GM12878 (cell line): ENCODE measurements at regions not wholly inside any gene's neighbourhood (a gene's known extent, or its start where the extent isn't known, plus 50 kb on each side); places are given as distances from the start of the nearest gene placed in this dataset.

Experiments used
- ATAC-seq: fragments of 200-7000 bp; cut with Tn5 transposase; 3 replicates; pipeline ENCODE4 v1.9.1; 2020; ENCODE audit warnings: mild to moderate bottlenecking, moderate library complexity
- BruUV-seq: library from RNA; stranded (reverse); fragments of 400-500 nt; replicated peaks from 2 replicates; lab custom pipeline; 2021; lab: Mats Ljungman, UMichigan
- CTCF ChIA-PET: fragments of 300-600 bp; sonication (Branson Sonifier 250); formaldehyde crosslinking; extraction: SDS; loops from one replicate; lab custom pipeline; 2021; ENCODE audit warnings: inconsistent platforms; lab: Yijun Ruan, JAX
- POLR2A ChIA-PET: fragments of 350-600 bp; formaldehyde crosslinking; extraction: SDS; loops from one replicate; lab custom pipeline; 2021; ENCODE audit warnings: inconsistent platforms; lab: Charles Lee
- RAD21 ChIA-PET: fragments of 300-600 bp; sonication (Branson Sonifier 250); formaldehyde crosslinking; loops from one replicate; lab custom pipeline; 2023; ENCODE audit warnings: antibody characterized with exemption; ENCODE audit not compliant: unreplicated experiment; lab: Charles Lee
- SMC1A ChIA-PET: fragments of 300-600 bp; sonication (Branson Sonifier 250); formaldehyde crosslinking; loops from one replicate; lab custom pipeline; 2023; ENCODE audit not compliant: unreplicated experiment, uncharacterized antibody; lab: Charles Lee
- DNase-seq: peaks from one replicate; pipeline ENCODE4 v3.0.0-alpha.2; 2011; ENCODE audit warnings: low read depth, low spot score
- FAIRE-seq: peaks from 3 replicates; lab custom pipeline; 2011; peaks lifted over from hg19 to GRCh38; lab: Jason Lieb, UNC
- H2AFZ ChIP-seq: 2 replicates; pipeline ENCODE4 v1.6.0; 2011; ENCODE audit warnings: low read depth, low read length, control low read depth; ENCODE audit not compliant: control insufficient read depth
- H3K27ac ChIP-seq: 2 replicates; pipeline ENCODE4 v1.5.1; 2011; ENCODE audit warnings: control low read depth; ENCODE audit not compliant: control insufficient read depth, insufficient read depth
- H3K27me3 ChIP-seq, 2 experiments: replicated peaks in 1 of 2; 2 replicates each; pipeline versions ENCODE4 v1.6.0 to v1.6.1; 2011; ENCODE audit warnings: low read length in 1 of 2; ENCODE audit not compliant: control insufficient read depth in 2 of 2, insufficient read depth in 2 of 2
- H3K36me3 ChIP-seq, 2 experiments: 2 replicates each; pipeline ENCODE4 v1.5.1; 2011; ENCODE audit warnings: low read length in 1 of 2; ENCODE audit not compliant: control insufficient read depth in 2 of 2, insufficient read depth in 2 of 2
- H3K4me1 ChIP-seq: 2 replicates; pipeline ENCODE4 v1.6.1; 2011; ENCODE audit warnings: mild to moderate bottlenecking, low read length, moderate library complexity, mixed read lengths; ENCODE audit not compliant: control insufficient read depth, insufficient read depth
- H3K4me2 ChIP-seq: 2 replicates; pipeline ENCODE4 v1.6.0; 2011; ENCODE audit warnings: control low read depth; ENCODE audit not compliant: control insufficient read depth, insufficient read depth
- H3K4me3 ChIP-seq: fragments of 200-600 bp; sonication (generic); 2 replicates; pipeline ENCODE4 v1.5.1; 2016
- H3K79me2 ChIP-seq: 2 replicates; pipeline ENCODE4 v1.6.0; 2011; ENCODE audit warnings: low read length; ENCODE audit not compliant: control insufficient read depth, insufficient read depth
- H3K9ac ChIP-seq: 2 replicates; pipeline ENCODE4 v1.8.0; 2011; ENCODE audit warnings: low read length, control low read depth, mixed read lengths; ENCODE audit not compliant: control insufficient read depth, insufficient read depth
- H3K9me3 ChIP-seq: replicated peaks from 3 replicates; pipeline ENCODE4 v1.5.1; 2011; ENCODE audit warnings: mild to moderate bottlenecking, low read length; ENCODE audit not compliant: control insufficient read depth, insufficient read depth
- H4K20me1 ChIP-seq: 2 replicates; pipeline ENCODE4 v1.6.0; 2011; ENCODE audit not compliant: control insufficient read depth, insufficient read depth
- MEF2A ChIP-seq: IDR thresholded peaks from 2 replicates; pipeline ENCODE4 v1.6.1; 2011; ENCODE audit warnings: low read depth, mild to moderate bottlenecking, low read length, moderate library complexity; ENCODE audit not compliant: insufficient read depth
- MYB ChIP-seq: fragments of 150-350 bp; IDR thresholded peaks from 2 replicates; pipeline ENCODE4 v1.6.1; 2014; ENCODE audit warnings: mild to moderate bottlenecking, low read depth, low read length, borderline replicate concordance
- RAD51 ChIP-seq: fragments of 450-650 bp; IDR thresholded peaks from 2 replicates; pipeline ENCODE4 v1.6.1; 2016; ENCODE audit warnings: moderate library complexity, mild to moderate bottlenecking, inconsistent platforms
- SMAD1 ChIP-seq: fragments of 450-650 bp; IDR thresholded peaks from 2 replicates; pipeline ENCODE4 v1.6.1; 2018; ENCODE audit warnings: mild to moderate bottlenecking, low read depth; ENCODE audit not compliant: partially characterized antibody
- SMARCA5 ChIP-seq: fragments of 450-650 bp; IDR thresholded peaks from 2 replicates; pipeline ENCODE4 v1.6.1; 2017; ENCODE audit warnings: mild to moderate bottlenecking
- SP1 ChIP-seq: IDR thresholded peaks from one replicate; pipeline ENCODE4 v1.6.1; 2011; ENCODE audit warnings: low read depth, low read length
- SREBF2 ChIP-seq: IDR thresholded peaks from 2 replicates; pipeline ENCODE4 v1.6.1; 2012; ENCODE audit warnings: mild to moderate bottlenecking, low read length
- STAT1 ChIP-seq: fragments of 450-650 bp; conservative IDR thresholded peaks from 2 replicates; pipeline ENCODE4 v1.6.1; 2014; ENCODE audit warnings: antibody characterized with exemption, mild to moderate bottlenecking
- ZBED1 ChIP-seq: IDR thresholded peaks from 2 replicates; pipeline ENCODE4 v1.6.1; 2016; ENCODE audit warnings: borderline replicate concordance
- ZZZ3 ChIP-seq: IDR thresholded peaks from 2 replicates; pipeline ENCODE4 v1.6.1; 2011; ENCODE audit warnings: low read depth; ENCODE audit not compliant: control insufficient read depth, insufficient read length
- WGBS: methylation state at CpG from one replicate; pipeline ENCODE4 v1.1.6; 2016; ENCODE audit warnings: low lambda C conversion rate; ENCODE audit not compliant: insufficient replicate concordance, insufficient coverage; ENCODE audit errors: missing lambda C conversion rate; 5-methylcytosine and 5-hydroxymethylcytosine counted together
- in situ Hi-C: fragments of 300-500 bp; cut with MboI; formaldehyde crosslinking; loops from 9 replicates; pipeline ENCODE4 v1.14.3; 2018; ENCODE audit warnings: mixed read lengths
- intact Hi-C: fragments of 100-400 bp; cut with micrococcal nuclease; formaldehyde crosslinking; loops from one replicate; pipeline ENCODE4 v1.14.2; 2022; ENCODE audit not compliant: unreplicated experiment
- TF ChIP-seq, protein P1 (sequence below): fragments of 150-350 bp; IDR thresholded peaks from 2 replicates; pipeline ENCODE4 v1.6.1; 2016; ENCODE audit warnings: low read depth, low read length
- TF ChIP-seq, protein P2 (sequence below): fragments of 450-650 bp; formaldehyde crosslinking; IDR thresholded peaks from 2 replicates; pipeline ENCODE4 v1.4.0; 2020; ENCODE audit warnings: mild to moderate bottlenecking, moderate library complexity

DNA sequence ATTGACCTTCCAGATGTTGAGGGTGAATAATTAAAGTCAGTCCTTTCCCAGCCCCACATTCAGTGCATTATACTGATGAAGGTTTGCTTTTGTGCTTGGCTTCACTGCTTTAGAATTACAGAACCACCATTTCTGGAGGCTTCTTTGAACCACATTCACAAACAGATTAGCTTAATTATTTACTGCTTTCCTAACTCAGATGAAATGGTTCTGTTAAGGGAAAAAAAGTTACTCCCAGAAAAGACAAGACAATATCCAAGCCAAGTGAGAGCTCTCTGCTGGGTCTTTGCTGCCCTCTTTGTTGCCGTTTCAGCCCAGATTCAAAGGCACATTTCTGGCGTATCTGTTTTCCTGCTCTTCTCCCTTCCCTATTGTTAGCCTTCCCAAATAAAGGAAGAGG, 188.9 kb downstream of the AHR start:
- H3K4me1 ChIP-seq: no peaks in the 10 kb centered on the region
- no peak for ATAC-seq
- BruUV-seq: no TSS peak
- H3K27ac ChIP-seq: no peak overlapping the region
- in situ Hi-C loops: no loop called here
- SMC1A ChIA-PET: no interaction called here
- no peak overlapping the region for H3K9ac ChIP-seq
- TF ChIP-seq SMAD1 (no peak), MYB (no peak), RAD51 (no peak), SMARCA5 (no peak), ZBED1 (no peak), SP1 (no peak), ZZZ3 (no peak), STAT1 (no peak), SREBF2 (no peak), MEF2A (no peak)
- TF ChIP-seq, protein P1, sequence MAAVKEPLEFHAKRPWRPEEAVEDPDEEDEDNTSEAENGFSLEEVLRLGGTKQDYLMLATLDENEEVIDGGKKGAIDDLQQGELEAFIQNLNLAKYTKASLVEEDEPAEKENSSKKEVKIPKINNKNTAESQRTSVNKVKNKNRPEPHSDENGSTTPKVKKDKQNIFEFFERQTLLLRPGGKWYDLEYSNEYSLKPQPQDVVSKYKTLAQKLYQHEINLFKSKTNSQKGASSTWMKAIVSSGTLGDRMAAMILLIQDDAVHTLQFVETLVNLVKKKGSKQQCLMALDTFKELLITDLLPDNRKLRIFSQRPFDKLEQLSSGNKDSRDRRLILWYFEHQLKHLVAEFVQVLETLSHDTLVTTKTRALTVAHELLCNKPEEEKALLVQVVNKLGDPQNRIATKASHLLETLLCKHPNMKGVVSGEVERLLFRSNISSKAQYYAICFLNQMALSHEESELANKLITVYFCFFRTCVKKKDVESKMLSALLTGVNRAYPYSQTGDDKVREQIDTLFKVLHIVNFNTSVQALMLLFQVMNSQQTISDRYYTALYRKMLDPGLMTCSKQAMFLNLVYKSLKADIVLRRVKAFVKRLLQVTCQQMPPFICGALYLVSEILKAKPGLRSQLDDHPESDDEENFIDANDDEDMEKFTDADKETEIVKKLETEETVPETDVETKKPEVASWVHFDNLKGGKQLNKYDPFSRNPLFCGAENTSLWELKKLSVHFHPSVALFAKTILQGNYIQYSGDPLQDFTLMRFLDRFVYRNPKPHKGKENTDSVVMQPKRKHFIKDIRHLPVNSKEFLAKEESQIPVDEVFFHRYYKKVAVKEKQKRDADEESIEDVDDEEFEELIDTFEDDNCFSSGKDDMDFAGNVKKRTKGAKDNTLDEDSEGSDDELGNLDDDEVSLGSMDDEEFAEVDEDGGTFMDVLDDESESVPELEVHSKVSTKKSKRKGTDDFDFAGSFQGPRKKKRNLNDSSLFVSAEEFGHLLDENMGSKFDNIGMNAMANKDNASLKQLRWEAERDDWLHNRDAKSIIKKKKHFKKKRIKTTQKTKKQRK: no peak
- TF ChIP-seq, protein P2, sequence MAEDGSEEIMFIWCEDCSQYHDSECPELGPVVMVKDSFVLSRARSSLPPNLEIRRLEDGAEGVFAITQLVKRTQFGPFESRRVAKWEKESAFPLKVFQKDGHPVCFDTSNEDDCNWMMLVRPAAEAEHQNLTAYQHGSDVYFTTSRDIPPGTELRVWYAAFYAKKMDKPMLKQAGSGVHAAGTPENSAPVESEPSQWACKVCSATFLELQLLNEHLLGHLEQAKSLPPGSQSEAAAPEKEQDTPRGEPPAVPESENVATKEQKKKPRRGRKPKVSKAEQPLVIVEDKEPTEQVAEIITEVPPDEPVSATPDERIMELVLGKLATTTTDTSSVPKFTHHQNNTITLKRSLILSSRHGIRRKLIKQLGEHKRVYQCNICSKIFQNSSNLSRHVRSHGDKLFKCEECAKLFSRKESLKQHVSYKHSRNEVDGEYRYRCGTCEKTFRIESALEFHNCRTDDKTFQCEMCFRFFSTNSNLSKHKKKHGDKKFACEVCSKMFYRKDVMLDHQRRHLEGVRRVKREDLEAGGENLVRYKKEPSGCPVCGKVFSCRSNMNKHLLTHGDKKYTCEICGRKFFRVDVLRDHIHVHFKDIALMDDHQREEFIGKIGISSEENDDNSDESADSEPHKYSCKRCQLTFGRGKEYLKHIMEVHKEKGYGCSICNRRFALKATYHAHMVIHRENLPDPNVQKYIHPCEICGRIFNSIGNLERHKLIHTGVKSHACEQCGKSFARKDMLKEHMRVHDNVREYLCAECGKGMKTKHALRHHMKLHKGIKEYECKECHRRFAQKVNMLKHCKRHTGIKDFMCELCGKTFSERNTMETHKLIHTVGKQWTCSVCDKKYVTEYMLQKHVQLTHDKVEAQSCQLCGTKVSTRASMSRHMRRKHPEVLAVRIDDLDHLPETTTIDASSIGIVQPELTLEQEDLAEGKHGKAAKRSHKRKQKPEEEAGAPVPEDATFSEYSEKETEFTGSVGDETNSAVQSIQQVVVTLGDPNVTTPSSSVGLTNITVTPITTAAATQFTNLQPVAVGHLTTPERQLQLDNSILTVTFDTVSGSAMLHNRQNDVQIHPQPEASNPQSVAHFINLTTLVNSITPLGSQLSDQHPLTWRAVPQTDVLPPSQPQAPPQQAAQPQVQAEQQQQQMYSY (CRISPR knock-in tag): no peak
- TF ChIP-seq, all 136 proteins: peak for 0
- no peak overlapping the region for H3K4me3 ChIP-seq
- DNase-seq: no peak
- H3K9me3 ChIP-seq: no peaks in the 10 kb centered on the region; the same call in 2 of the 3 replicates
- H3K79me2 ChIP-seq: no peaks in the 10 kb centered on the region
- RAD21 ChIA-PET: no interaction called here
- 100% methylated on average over 2 of the region's 2 CpGs for WGBS
- H3K36me3 ChIP-seq: no peaks in the 10 kb centered on the region
- no peak overlapping the region for H2AFZ ChIP-seq
- H3K4me2 ChIP-seq: no peak overlapping the region
- no peaks in the 10 kb centered on the region for H3K27me3 ChIP-seq
- intact Hi-C loops: no loop called here
- CTCF ChIA-PET: no interaction called here
- POLR2A ChIA-PET: no interaction called here
- no peaks in the 10 kb centered on the region for H4K20me1 ChIP-seq
- no peak for FAIRE-seq
